Uterus (tissue), 2 donors: ENCODE measurements at regions not wholly inside any gene's neighbourhood (a gene's known extent, or its start where the extent isn't known, plus 50 kb on each side); places are given as distances from the start of the nearest gene placed in this dataset.

ENCODE experiments used
- CTCF ChIP-seq, 4 experiments: fragments of 200-600 bp in 2 of 4; fragments of 450-650 bp in 2 of 4; sonication (generic) in 2 of 4; IDR thresholded peaks; one replicate each; pipeline ENCODE4 v1.5.1; 2016 to 2019; ENCODE audit warnings: antibody characterized with exemption in 4 of 4, mild to moderate bottlenecking in 2 of 4, moderate library complexity in 1 of 4
- POLR2A ChIP-seq, 2 donors: fragments of 450-650 bp; IDR thresholded peaks; one replicate each; pipeline ENCODE4 v1.6.1; 2016; ENCODE audit warnings: antibody characterized with exemption in 2 of 2, mild to moderate bottlenecking in 1 of 2, moderate library complexity in 1 of 2

- TF ChIP-seq CTCF (IDR thresholded peaks at IDR 0.05) (no peak), POLR2A (IDR thresholded peaks at IDR 0.05) (no peak)
Observed at GRCh38 chr6:28791002-28791383, 132.8 kb downstream of the TRIM27 start.
